ENCODE measurements at regions not wholly inside any gene's neighbourhood (a gene's known extent, or its start where the extent isn't known, plus 50 kb on each side); places are given as distances from the start of the nearest gene placed in this dataset.

- no peaks in the 10 kb centered on the region for H3K79me2 ChIP-seq (ENCODE audit: control insufficient read depth, low read length)
- H3K27ac ChIP-seq (ENCODE audit: low read depth, low read length): no peak overlapping the region
- H3K4me1 ChIP-seq (ENCODE audit: control insufficient read depth, low read length): no peaks in the 10 kb centered on the region
- no peaks in the 10 kb centered on the region for H3K9me2 ChIP-seq (replicated peaks; ENCODE audit: control insufficient read depth, low read length)
- 0 out of 2 replicates have a peak, but pooled peaks cover 4% of the 10 kb centered on the region for H3K27me3 ChIP-seq (ENCODE audit: control insufficient read depth, low read length)
- no peaks in the 10 kb centered on the region for H4K20me1 ChIP-seq (ENCODE audit: control insufficient read depth, insufficient read depth, low read depth, low read length)
- no peak for TF ChIP-seq EZH2phosphoT487 (IDR thresholded peaks at IDR 0.05; ENCODE audit: borderline replicate concordance, low read length)
- TF ChIP-seq CTCF (IDR thresholded peaks at IDR 0.05; ENCODE audit: low read depth, low read length, poor library complexity, severe bottlenecking): no peak
- no peaks in the 10 kb centered on the region for H3F3A ChIP-seq (ENCODE audit: control insufficient read depth, insufficient read depth)
- H3K36me3 ChIP-seq (ENCODE audit: control insufficient read depth, low read length): no peaks in the 10 kb centered on the region
- no peaks in the 10 kb centered on the region for H3K9me3 ChIP-seq (ENCODE audit: control insufficient read depth, insufficient read depth, low read length)
- H3K4me2 ChIP-seq (ENCODE audit: low read length): no peak overlapping the region
- no peak overlapping the region for H3K4me3 ChIP-seq (ENCODE audit: low read length)
These were observed 115.4 kb upstream of the ROPN1 start for GRCh38 chr3:124107104-124107890.

- no peak for TF ChIP-seq CTCF (IDR thresholded peaks at IDR 0.05; ENCODE audit: low read depth, low read length, poor library complexity, severe bottlenecking)
- no peak for TF ChIP-seq EZH2phosphoT487 (IDR thresholded peaks at IDR 0.05; ENCODE audit: borderline replicate concordance, low read length)
- Histone ChIP-seq H3K9me3 (ENCODE audit: control insufficient read depth, insufficient read depth, low read length) (no peaks in the 10 kb centered on the region), H3F3A (ENCODE audit: control insufficient read depth, insufficient read depth) (no peaks in the 10 kb centered on the region), H3K4me1 (ENCODE audit: control insufficient read depth, low read length) (no peaks in the 10 kb centered on the region), H3K27me3 (ENCODE audit: control insufficient read depth, low read length) (0 out of 2 replicates have a peak, but pooled peaks cover 4% of the 10 kb centered on the region), H3K4me2 (ENCODE audit: low read length) (no peak overlapping the region), H4K20me1 (ENCODE audit: control insufficient read depth, insufficient read depth, low read depth, low read length) (no peaks in the 10 kb centered on the region), H3K9me2 (replicated peaks; ENCODE audit: control insufficient read depth, low read length) (no peaks in the 10 kb centered on the region), H3K27ac (ENCODE audit: low read depth, low read length) (no peak overlapping the region), H3K36me3 (ENCODE audit: control insufficient read depth, low read length) (no peaks in the 10 kb centered on the region), H3K4me3 (ENCODE audit: low read length) (no peak overlapping the region), H3K79me2 (ENCODE audit: control insufficient read depth, low read length) (no peaks in the 10 kb centered on the region)
These were observed 116.5 kb upstream of the ROPN1 start for GRCh38 chr3:124108446-124108845.

GRCh38 chr3:124113485-124113884 is 121.6 kb upstream of the ROPN1 start:
- Histone ChIP-seq H3K36me3 (ENCODE audit: control insufficient read depth, low read length) (no peaks in the 10 kb centered on the region), H3K9me2 (replicated peaks; ENCODE audit: control insufficient read depth, low read length) (no peaks in the 10 kb centered on the region), H3K79me2 (ENCODE audit: control insufficient read depth, low read length) (no peaks in the 10 kb centered on the region), H3K9me3 (ENCODE audit: control insufficient read depth, insufficient read depth, low read length) (no peaks in the 10 kb centered on the region), H3K27me3 (ENCODE audit: control insufficient read depth, low read length) (no peaks in the 10 kb centered on the region), H4K20me1 (ENCODE audit: control insufficient read depth, insufficient read depth, low read depth, low read length) (no peaks in the 10 kb centered on the region), H3K4me3 (ENCODE audit: low read length) (no peak overlapping the region), H3K27ac (ENCODE audit: low read depth, low read length) (no peak overlapping the region), H3K4me1 (ENCODE audit: control insufficient read depth, low read length) (no peaks in the 10 kb centered on the region), H3F3A (ENCODE audit: control insufficient read depth, insufficient read depth) (no peaks in the 10 kb centered on the region), H3K4me2 (ENCODE audit: low read length) (no peak overlapping the region)
- TF ChIP-seq EZH2phosphoT487 (IDR thresholded peaks at IDR 0.05; ENCODE audit: borderline replicate concordance, low read length) (no peak), CTCF (IDR thresholded peaks at IDR 0.05; ENCODE audit: low read depth, low read length, poor library complexity, severe bottlenecking) (no peak)

Data from DOHH2 (cell line).